ENCODE measurements at regions not wholly inside any gene's neighbourhood (a gene's known extent, or its start where the extent isn't known, plus 50 kb on each side); places are given as distances from the start of the nearest gene placed in this dataset.

DNA sequence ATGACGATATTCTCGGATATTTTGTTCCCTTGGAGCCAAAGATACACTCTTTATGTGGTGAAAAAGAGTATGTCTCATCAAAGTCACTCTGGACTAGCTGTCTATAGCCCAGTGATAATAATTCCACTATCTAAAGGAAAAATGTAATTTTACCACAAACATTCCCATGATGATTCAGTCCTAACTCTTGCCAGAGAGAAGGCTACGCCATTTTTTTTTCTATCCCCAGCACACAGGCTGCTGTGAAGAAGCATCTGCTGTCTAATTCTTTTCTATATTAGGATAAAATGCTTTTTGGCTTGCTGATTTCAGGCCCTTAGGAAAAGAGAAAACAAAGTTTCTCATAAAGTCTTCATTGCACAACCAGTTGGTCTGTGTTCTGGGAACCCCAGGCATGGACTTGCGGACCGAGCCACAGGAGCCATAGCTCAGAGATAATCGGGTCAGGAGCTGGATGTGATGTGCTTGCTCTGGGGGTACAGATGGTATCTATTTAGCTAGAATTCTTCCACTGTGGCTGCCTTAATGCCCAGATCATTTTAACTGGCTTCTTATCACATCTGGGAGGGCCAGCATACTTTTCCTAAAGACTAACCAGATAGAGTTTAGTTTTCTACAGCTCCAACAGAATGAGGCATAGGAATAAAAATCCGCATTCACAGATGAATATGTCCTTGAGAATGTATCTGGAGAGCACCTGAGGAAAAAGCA, 683.7 kb upstream of the ID4 start:
- TF ChIP-seq RFX5 (IDR thresholded peaks at IDR 0.05; ENCODE audit: low read depth, low read length), result no peak
- TF ChIP-seq POLR2A (IDR thresholded peaks at IDR 0.05; ENCODE audit: low read depth, low read length), result no peak
- no peak for TF ChIP-seq MAZ (IDR thresholded peaks at IDR 0.05; ENCODE audit: borderline replicate concordance, low read depth, low read length)
- no peak for TF ChIP-seq MAFK (IDR thresholded peaks at IDR 0.05; ENCODE audit: low read depth, low read length)
- TF ChIP-seq, protein P1, sequence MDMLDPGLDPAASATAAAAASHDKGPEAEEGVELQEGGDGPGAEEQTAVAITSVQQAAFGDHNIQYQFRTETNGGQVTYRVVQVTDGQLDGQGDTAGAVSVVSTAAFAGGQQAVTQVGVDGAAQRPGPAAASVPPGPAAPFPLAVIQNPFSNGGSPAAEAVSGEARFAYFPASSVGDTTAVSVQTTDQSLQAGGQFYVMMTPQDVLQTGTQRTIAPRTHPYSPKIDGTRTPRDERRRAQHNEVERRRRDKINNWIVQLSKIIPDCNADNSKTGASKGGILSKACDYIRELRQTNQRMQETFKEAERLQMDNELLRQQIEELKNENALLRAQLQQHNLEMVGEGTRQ (IDR thresholded peaks at IDR 0.05; ENCODE audit: low read depth, low read length), result no peak
- TF ChIP-seq CTCF (conservative IDR thresholded peaks at IDR 0.05; ENCODE audit: low read depth, low read length), result no peak
- TF ChIP-seq ELK1 (IDR thresholded peaks at IDR 0.05; ENCODE audit: borderline replicate concordance, low read depth, low read length), result no peak
- no peak for TF ChIP-seq MXI1 (IDR thresholded peaks at IDR 0.05; ENCODE audit: borderline replicate concordance, low read depth, low read length)
- TF ChIP-seq RAD21 (IDR thresholded peaks at IDR 0.05; ENCODE audit: low read length), result no peak
- no peak for TF ChIP-seq FOS (IDR thresholded peaks at IDR 0.05; ENCODE audit: low read depth, low read length)
- no peak for TF ChIP-seq CEBPB (IDR thresholded peaks at IDR 0.05; ENCODE audit: low read depth, low read length)
- TF ChIP-seq BHLHE40 (IDR thresholded peaks at IDR 0.05; ENCODE audit: low read depth, low read length), result no peak
- no peak for TF ChIP-seq CHD1 (IDR thresholded peaks at IDR 0.05; ENCODE audit: low read depth, low read length)
- no peak for TF ChIP-seq RCOR1 (IDR thresholded peaks at IDR 0.05; ENCODE audit: insufficient replicate concordance, low read length)

All from IMR-90 (cell line).